Ishikawa (cell line): ENCODE measurements at regions not wholly inside any gene's neighbourhood (a gene's known extent, or its start where the extent isn't known, plus 50 kb on each side); places are given as distances from the start of the nearest gene placed in this dataset.

Experiments
- TAF1 ChIP-seq: IDR thresholded peaks from 2 replicates; pipeline ENCODE4 v1.6.1; 2012; ENCODE audit warnings: low read depth, mild to moderate bottlenecking
- TCF12 ChIP-seq: IDR thresholded peaks from 2 replicates; pipeline ENCODE4 v1.6.1; 2012; ENCODE audit warnings: low read depth
- YY1 ChIP-seq: IDR thresholded peaks from 2 replicates; pipeline ENCODE4 v1.6.1; 2012; ENCODE audit warnings: low read depth
- ZBTB7A ChIP-seq: IDR thresholded peaks from 2 replicates; pipeline ENCODE4 v1.6.1; 2012; ENCODE audit warnings: low read depth
- TF ChIP-seq, protein P1 (sequence below): IDR thresholded peaks from 2 replicates; pipeline ENCODE4 v1.6.1; 2012; ENCODE audit warnings: low read depth, mild to moderate bottlenecking
- TF ChIP-seq, protein P2 (sequence below): IDR thresholded peaks from 2 replicates; pipeline ENCODE4 v1.6.1; 2012
- TF ChIP-seq, protein P3 (sequence below): IDR thresholded peaks from 2 replicates; pipeline ENCODE4 v1.6.1; 2012

DNA sequence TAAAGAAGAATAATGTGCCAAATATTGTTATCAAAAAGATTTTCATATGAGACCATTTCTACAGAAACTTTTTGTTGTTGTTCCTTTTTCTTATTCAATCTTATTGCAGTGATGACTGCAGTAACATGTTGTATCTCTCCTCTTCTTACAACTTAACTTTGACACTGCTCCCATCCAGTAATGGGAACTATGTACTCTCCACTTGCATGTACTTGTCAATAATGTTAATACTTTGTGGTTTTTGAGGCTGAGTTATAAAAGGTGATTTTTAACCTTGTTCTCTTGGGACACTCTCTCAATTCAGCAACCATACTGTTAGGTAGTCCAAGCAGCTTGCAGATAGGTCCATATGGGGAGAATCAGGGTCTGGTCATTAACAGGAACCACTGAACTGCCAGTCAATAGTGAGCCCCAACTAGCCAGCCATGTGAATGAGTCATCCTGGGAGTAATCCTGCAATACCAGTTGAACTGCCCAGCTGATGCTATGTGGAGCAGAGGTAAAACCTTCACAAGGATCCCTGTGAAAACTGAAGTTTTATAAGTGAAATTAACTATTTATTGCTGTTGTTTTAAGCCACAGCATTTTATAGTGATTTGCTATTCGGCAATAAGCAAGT is 199.6 kb upstream of the DAB2 start:
- TF ChIP-seq TAF1 (no peak), ZBTB7A (no peak), YY1 (no peak), TCF12 (peak; percentile 46)
- TF ChIP-seq, protein P1, sequence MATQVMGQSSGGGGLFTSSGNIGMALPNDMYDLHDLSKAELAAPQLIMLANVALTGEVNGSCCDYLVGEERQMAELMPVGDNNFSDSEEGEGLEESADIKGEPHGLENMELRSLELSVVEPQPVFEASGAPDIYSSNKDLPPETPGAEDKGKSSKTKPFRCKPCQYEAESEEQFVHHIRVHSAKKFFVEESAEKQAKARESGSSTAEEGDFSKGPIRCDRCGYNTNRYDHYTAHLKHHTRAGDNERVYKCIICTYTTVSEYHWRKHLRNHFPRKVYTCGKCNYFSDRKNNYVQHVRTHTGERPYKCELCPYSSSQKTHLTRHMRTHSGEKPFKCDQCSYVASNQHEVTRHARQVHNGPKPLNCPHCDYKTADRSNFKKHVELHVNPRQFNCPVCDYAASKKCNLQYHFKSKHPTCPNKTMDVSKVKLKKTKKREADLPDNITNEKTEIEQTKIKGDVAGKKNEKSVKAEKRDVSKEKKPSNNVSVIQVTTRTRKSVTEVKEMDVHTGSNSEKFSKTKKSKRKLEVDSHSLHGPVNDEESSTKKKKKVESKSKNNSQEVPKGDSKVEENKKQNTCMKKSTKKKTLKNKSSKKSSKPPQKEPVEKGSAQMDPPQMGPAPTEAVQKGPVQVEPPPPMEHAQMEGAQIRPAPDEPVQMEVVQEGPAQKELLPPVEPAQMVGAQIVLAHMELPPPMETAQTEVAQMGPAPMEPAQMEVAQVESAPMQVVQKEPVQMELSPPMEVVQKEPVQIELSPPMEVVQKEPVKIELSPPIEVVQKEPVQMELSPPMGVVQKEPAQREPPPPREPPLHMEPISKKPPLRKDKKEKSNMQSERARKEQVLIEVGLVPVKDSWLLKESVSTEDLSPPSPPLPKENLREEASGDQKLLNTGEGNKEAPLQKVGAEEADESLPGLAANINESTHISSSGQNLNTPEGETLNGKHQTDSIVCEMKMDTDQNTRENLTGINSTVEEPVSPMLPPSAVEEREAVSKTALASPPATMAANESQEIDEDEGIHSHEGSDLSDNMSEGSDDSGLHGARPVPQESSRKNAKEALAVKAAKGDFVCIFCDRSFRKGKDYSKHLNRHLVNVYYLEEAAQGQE = no peak
- TF ChIP-seq, protein P2, sequence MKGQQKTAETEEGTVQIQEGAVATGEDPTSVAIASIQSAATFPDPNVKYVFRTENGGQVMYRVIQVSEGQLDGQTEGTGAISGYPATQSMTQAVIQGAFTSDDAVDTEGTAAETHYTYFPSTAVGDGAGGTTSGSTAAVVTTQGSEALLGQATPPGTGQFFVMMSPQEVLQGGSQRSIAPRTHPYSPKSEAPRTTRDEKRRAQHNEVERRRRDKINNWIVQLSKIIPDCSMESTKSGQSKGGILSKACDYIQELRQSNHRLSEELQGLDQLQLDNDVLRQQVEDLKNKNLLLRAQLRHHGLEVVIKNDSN = no peak
- TF ChIP-seq, protein P3, sequence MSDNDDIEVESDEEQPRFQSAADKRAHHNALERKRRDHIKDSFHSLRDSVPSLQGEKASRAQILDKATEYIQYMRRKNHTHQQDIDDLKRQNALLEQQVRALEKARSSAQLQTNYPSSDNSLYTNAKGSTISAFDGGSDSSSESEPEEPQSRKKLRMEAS = 0 out of 2 replicates have a peak, but pooled peaks have one; percentile 28
